Choroid plexus epithelial cell (primary cell): ENCODE measurements at regions not wholly inside any gene's neighbourhood (a gene's known extent, or its start where the extent isn't known, plus 50 kb on each side); places are given as distances from the start of the nearest gene placed in this dataset.
"Not testable (repeated sequence)": the region's sequence is repeated elsewhere in the genome, so short reads cannot be mapped to it uniquely, and the experiment has no call there.

Experiments
- DNase-seq: peaks from one replicate; pipeline ENCODE4 v3.0.0-alpha.2; 2010; ENCODE audit warnings: low read depth
- H3K4me3 ChIP-seq: 2 replicates; pipeline ENCODE4 v1.5.1; 2011; ENCODE audit warnings: low read depth, mild to moderate bottlenecking, control low read depth, low read length, moderate library complexity
- TF ChIP-seq, protein P1 (sequence below): conservative IDR thresholded peaks from 2 replicates; pipeline ENCODE4 v1.5.1; 2011; ENCODE audit warnings: low read depth, mild to moderate bottlenecking, control low read depth, inconsistent platforms, low read length, moderate library complexity

DNA sequence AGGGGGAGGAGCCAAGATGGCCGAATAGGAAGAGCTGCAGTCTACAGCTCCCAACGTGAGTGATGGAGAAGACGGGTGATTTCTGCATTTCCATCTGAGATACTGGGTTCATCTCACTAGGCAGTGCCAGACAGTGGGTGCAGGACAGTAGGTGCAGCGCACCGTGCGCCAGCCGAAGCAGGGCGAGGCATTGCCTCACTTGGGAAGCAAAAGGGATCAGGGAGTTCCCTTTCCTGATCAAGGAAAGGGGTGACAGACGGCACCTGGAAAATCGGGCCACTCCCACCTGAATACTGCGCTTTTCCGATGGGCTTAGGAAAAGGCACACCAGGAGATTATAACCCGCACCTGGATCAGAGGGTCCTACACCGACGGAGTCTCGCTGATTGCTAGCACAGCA is 121.1 kb upstream of the SESTD1 start:
- not testable (repeated sequence) for DNase-seq, H3K4me3 ChIP-seq

DNA sequence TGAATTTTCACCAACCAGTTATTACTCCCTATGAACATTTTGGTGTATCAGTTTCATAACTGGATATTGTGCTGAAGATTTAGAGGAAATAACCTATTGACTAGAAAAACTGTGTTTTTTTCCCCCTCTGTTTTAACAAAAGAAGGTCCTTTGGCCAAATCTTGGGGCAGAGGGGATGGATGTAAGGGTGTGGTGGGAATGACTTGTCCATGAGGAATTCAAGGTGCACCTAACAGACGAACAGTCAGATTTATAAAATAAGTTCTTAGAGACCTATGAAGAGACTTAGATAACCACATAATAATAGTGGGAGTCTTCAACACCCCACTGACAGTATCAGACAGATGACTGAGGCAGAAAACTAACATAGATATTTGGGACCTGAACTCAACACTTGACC is 119.3 kb upstream of the SESTD1 start:
- TF ChIP-seq, protein P1, sequence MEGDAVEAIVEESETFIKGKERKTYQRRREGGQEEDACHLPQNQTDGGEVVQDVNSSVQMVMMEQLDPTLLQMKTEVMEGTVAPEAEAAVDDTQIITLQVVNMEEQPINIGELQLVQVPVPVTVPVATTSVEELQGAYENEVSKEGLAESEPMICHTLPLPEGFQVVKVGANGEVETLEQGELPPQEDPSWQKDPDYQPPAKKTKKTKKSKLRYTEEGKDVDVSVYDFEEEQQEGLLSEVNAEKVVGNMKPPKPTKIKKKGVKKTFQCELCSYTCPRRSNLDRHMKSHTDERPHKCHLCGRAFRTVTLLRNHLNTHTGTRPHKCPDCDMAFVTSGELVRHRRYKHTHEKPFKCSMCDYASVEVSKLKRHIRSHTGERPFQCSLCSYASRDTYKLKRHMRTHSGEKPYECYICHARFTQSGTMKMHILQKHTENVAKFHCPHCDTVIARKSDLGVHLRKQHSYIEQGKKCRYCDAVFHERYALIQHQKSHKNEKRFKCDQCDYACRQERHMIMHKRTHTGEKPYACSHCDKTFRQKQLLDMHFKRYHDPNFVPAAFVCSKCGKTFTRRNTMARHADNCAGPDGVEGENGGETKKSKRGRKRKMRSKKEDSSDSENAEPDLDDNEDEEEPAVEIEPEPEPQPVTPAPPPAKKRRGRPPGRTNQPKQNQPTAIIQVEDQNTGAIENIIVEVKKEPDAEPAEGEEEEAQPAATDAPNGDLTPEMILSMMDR = no peak

DNA sequence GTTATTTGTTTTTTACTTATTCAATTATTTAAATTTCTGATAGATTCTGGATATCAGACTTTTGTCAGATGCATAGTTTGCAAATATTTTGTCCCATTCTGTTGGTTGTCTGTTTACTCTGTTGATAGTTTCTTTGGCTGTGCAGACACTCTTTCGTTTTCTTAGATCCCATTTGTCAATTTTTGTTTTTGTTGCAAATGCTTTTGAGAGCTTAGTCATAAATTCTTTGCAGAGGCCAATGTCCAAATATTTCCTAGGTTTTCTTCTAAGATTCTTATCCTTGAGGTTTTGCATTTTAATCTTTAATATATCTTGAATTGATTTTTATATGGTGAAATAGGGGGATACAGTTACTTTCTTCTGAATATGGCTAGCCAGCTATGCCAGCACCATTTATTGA is 112.7 kb upstream of the SESTD1 start:
- H3K4me3 ChIP-seq = no peak overlapping the region
- peak; percentile 21 for DNase-seq
- TF ChIP-seq, protein P1 = no peak

More for the DNA sequence above, 119.3 kb upstream of the SESTD1 start:
- no peak for DNase-seq
- no peak overlapping the region for H3K4me3 ChIP-seq

DNA sequence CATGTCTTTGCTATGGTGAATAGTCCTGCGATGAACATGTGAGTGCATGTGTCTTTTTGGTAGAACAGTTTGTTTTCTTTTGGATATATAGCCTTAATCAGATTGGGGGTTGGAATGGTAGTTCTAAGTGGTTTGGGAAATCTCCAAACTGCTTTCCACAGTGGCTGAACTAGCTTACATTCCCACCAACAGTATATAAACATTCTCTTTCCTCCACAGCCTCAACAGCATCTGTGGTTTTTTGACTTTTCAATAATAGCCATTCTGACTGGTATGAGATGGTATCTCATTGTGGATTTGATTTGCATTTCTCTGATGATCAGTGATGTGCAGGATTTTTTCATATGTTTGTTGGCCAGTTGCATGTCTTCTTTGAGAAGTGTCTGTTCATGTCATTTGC is 112.2 kb upstream of the SESTD1 start:
- TF ChIP-seq, protein P1 = no peak
- no peak overlapping the region for H3K4me3 ChIP-seq
- DNase-seq = peak; percentile 17

DNA sequence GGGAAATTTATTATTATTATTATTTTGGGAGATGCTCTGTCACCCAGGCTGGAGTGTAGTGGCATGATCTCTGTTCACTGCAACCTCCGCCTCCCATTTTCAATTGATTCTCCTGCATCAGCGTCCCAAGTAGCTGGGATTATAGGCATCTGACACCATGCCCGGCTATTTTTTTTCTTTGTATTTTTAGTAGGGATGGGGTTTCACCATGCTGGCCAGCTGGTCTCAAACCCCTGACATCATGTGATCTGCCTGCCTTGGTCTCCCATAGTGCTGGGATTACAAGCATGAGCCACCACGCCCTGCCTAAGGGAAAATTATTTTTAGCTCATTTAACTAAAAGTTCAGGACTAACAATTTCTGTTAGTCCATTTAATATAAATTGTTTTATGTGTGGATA is 109.2 kb upstream of the SESTD1 start:
- no peak for DNase-seq
- no peak overlapping the region for H3K4me3 ChIP-seq
- TF ChIP-seq, protein P1 = no peak

DNA sequence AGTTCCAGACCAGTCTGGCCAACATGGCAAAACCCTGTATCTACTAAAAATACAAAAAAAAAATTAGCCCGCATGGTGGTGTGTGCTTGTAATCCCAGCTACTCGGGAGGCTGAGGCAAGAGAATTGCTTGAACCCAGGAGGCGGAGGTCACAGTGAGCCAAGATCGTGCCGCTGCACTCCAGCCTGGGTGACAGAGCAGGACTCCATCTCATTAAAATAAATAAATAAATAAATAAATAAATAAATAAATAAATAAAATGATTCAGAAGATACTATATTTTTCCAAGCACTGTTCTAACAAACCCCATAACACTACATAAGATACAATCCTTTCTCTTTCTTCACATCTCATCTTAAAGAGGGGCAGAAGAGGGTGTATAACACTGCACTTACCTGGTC is 100.9 kb upstream of the SESTD1 start:
- DNase-seq, H3K4me3 ChIP-seq: not testable (repeated sequence)

DNA sequence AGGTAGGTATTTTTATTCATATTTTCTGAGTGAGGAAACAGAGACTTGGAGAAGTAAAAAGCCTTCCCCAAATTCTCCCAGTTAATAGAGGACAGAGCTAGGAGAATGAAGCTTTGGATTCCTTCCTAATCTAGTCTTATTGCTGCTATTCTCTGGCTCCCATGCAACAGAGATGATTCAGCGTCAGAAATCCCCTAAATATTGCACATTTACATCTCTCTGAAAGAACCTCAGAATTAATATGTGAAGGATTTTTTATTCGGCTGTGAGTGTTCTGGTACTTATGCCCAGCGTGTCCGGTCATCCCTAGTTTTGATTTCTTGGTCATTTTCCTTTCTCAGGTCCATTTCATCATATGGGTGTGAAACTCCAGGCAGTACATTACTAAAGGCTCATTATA is 91.2 kb upstream of the SESTD1 start:
- DNase-seq = no peak
- H3K4me3 ChIP-seq = no peak overlapping the region
- TF ChIP-seq, protein P1 = no peak

DNA sequence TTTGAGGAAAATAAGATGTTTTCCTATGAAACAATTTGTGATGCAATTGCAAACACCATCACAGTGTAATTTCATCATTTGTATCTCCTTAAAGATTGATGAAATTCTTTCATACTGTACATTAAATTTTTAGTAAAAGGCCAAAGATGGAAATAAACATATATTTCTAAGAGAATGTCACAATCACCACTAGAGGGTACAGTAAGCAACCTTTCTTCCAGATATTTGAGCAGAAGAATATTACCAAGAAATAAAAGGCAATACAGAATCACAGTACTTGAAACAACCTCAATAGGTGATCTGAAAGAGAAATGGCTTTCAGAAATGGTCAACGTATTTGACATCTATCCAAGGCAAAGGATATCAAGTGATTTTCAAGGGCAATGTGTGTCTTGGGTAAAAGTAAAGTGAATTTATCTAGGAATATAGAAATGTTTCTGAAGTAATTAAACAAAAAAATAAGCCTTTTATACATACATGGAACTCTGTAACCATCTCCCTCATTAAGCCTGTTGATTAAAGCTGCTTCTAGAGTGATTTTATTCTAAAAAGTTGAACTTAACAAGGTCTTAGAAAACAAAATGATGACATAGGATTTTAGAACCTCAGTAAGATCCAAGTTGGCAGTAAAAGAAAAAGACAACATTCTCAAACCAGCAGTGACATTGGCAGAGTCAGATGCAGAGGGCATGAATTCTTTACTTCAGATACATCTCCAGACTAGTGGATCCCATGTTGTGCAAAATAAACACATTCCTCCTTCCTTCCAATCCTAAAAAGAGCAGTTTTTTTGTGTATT is 90.3 kb upstream of the SESTD1 start:
- TF ChIP-seq, protein P1 = peak; percentile 57
- H3K4me3 ChIP-seq = no peak overlapping the region
- DNase-seq = peak; percentile 55
